ENCODE measurements at regions not wholly inside any gene's neighbourhood (a gene's known extent, or its start where the extent isn't known, plus 50 kb on each side); places are given as distances from the start of the nearest gene placed in this dataset.
"Not testable (repeated sequence)": the region's sequence is repeated elsewhere in the genome, so short reads cannot be mapped to it uniquely, and the experiment has no call there.

- DNase-seq: no peak
Measured at GRCh38 chrX:129161108-129161507, 362.2 kb downstream of the SMARCA1 start.

- DNase-seq: no peak
Measured at GRCh38 chrX:129158505-129158904, 364.8 kb downstream of the SMARCA1 start.

- no peak for DNase-seq
Measured at GRCh38 chrX:129145840-129146272, 377.4 kb downstream of the SMARCA1 start.

- DNase-seq: no peak
Measured at GRCh38 chrX:129145385-129145784, 377.9 kb downstream of the SMARCA1 start.

- no peak for DNase-seq
Measured at GRCh38 chrX:129144172-129145038, 378.9 kb downstream of the SMARCA1 start.

- no peak for DNase-seq
Measured at GRCh38 chrX:129139837-129140598, 383.3 kb downstream of the SMARCA1 start.

- DNase-seq: no peak
Measured at GRCh38 chrX:129125122-129125914, 398.0 kb downstream of the SMARCA1 start.

GRCh38 chrX:129123795-129124194, 399.5 kb downstream of the SMARCA1 start:
- DNase-seq: no peak

GRCh38 chrX:129116676-129117470, 406.4 kb downstream of the SMARCA1 start:
- DNase-seq: no peak

GRCh38 chrX:129115935-129116334, 407.4 kb downstream of the SMARCA1 start:
- DNase-seq: no peak

GRCh38 chrX:129115104-129115503, 408.2 kb downstream of the SMARCA1 start:
- DNase-seq: no peak

- no peak for DNase-seq
Measured at GRCh38 chrX:129111081-129111798, 412.1 kb downstream of the SMARCA1 start.

- DNase-seq: no peak
Measured at GRCh38 chrX:129108936-129109335, 414.4 kb downstream of the SMARCA1 start.

GRCh38 chrX:129099207-129099606, 424.1 kb downstream of the SMARCA1 start:
- DNase-seq: no peak

GRCh38 chrX:129097668-129098067, 425.6 kb downstream of the SMARCA1 start:
- no peak for DNase-seq

GRCh38 chrX:129093706-129094105, 429.6 kb downstream of the SMARCA1 start:
- DNase-seq: no peak

- no peak for DNase-seq
Measured at GRCh38 chrX:129092757-129093156, 430.5 kb downstream of the SMARCA1 start.

GRCh38 chrX:129092242-129092641, 431.0 kb downstream of the SMARCA1 start:
- no peak for DNase-seq

- no peak for DNase-seq
Measured at GRCh38 chrX:129091097-129091496, 432.2 kb downstream of the SMARCA1 start.

- DNase-seq: no peak
Measured at GRCh38 chrX:129086802-129087201, 436.5 kb downstream of the SMARCA1 start.

GRCh38 chrX:129084291-129084690, 439.0 kb downstream of the SMARCA1 start:
- DNase-seq: not testable (repeated sequence)

Measured in activated CD4-positive, alpha-beta T cell treated with anti-CD3 and anti-CD28 coated beads for 4 hours (primary cell).